ENCODE measurements at regions not wholly inside any gene's neighbourhood (a gene's known extent, or its start where the extent isn't known, plus 50 kb on each side); places are given as distances from the start of the nearest gene placed in this dataset.

DNA sequence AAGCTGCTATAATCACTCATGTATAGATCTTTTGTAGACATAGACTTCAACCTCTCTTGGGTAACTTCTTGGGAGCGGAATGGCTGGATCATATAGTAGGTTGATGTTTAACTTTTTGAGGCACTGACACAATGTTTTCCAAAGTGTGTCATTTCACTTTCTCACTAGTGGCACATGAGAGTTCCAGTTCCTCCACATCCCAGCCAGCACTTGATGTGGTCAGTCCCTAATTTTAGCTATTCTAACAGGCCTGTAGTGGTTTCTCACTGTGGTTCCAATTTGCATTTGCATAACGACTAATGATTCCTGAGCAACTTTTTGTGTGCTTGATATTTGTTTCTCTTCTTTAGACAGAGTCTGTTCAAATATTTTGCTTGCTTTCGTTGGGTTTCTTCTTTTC is 221.3 kb downstream of the DLL1 start:
- TF ChIP-seq, protein P1, sequence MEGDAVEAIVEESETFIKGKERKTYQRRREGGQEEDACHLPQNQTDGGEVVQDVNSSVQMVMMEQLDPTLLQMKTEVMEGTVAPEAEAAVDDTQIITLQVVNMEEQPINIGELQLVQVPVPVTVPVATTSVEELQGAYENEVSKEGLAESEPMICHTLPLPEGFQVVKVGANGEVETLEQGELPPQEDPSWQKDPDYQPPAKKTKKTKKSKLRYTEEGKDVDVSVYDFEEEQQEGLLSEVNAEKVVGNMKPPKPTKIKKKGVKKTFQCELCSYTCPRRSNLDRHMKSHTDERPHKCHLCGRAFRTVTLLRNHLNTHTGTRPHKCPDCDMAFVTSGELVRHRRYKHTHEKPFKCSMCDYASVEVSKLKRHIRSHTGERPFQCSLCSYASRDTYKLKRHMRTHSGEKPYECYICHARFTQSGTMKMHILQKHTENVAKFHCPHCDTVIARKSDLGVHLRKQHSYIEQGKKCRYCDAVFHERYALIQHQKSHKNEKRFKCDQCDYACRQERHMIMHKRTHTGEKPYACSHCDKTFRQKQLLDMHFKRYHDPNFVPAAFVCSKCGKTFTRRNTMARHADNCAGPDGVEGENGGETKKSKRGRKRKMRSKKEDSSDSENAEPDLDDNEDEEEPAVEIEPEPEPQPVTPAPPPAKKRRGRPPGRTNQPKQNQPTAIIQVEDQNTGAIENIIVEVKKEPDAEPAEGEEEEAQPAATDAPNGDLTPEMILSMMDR (IDR thresholded peaks at IDR 0.05): no peak
- TF ChIP-seq ZNF317 (CRISPR knock-in tag; IDR thresholded peaks at IDR 0.05; ENCODE audit: borderline replicate concordance, low read depth) (no peak), ZNF416 (CRISPR knock-in tag; IDR thresholded peaks at IDR 0.05) (no peak), SP1 (CRISPR knock-in tag; conservative IDR thresholded peaks at IDR 0.05) (no peak), GABPB1 (CRISPR knock-in tag; IDR thresholded peaks at IDR 0.05) (no peak)
- TF ChIP-seq, protein P2, sequence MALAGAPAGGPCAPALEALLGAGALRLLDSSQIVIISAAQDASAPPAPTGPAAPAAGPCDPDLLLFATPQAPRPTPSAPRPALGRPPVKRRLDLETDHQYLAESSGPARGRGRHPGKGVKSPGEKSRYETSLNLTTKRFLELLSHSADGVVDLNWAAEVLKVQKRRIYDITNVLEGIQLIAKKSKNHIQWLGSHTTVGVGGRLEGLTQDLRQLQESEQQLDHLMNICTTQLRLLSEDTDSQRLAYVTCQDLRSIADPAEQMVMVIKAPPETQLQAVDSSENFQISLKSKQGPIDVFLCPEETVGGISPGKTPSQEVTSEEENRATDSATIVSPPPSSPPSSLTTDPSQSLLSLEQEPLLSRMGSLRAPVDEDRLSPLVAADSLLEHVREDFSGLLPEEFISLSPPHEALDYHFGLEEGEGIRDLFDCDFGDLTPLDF (CRISPR knock-in tag; IDR thresholded peaks at IDR 0.05): no peak
- TF ChIP-seq, protein P3, sequence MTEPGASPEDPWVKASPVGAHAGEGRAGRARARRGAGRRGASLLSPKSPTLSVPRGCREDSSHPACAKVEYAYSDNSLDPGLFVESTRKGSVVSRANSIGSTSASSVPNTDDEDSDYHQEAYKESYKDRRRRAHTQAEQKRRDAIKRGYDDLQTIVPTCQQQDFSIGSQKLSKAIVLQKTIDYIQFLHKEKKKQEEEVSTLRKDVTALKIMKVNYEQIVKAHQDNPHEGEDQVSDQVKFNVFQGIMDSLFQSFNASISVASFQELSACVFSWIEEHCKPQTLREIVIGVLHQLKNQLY (CRISPR knock-in tag; IDR thresholded peaks at IDR 0.05): no peak
- TF ChIP-seq, protein P4, sequence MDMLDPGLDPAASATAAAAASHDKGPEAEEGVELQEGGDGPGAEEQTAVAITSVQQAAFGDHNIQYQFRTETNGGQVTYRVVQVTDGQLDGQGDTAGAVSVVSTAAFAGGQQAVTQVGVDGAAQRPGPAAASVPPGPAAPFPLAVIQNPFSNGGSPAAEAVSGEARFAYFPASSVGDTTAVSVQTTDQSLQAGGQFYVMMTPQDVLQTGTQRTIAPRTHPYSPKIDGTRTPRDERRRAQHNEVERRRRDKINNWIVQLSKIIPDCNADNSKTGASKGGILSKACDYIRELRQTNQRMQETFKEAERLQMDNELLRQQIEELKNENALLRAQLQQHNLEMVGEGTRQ (CRISPR knock-in tag; IDR thresholded peaks at IDR 0.05): no peak
- TF ChIP-seq, protein P5, sequence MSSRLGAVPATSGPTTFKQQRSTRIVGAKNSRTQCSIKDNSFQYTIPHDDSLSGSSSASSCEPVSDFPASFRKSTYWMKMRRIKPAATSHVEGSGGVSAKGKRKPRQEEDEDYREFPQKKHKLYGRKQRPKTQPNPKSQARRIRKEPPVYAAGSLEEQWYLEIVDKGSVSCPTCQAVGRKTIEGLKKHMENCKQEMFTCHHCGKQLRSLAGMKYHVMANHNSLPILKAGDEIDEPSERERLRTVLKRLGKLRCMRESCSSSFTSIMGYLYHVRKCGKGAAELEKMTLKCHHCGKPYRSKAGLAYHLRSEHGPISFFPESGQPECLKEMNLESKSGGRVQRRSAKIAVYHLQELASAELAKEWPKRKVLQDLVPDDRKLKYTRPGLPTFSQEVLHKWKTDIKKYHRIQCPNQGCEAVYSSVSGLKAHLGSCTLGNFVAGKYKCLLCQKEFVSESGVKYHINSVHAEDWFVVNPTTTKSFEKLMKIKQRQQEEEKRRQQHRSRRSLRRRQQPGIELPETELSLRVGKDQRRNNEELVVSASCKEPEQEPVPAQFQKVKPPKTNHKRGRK (CRISPR knock-in tag; IDR thresholded peaks at IDR 0.05; ENCODE audit: borderline replicate concordance): no peak
- TF ChIP-seq, protein P6, sequence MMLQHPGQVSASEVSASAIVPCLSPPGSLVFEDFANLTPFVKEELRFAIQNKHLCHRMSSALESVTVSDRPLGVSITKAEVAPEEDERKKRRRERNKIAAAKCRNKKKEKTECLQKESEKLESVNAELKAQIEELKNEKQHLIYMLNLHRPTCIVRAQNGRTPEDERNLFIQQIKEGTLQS (CRISPR knock-in tag; conservative IDR thresholded peaks at IDR 0.05): no peak

Data from WTC11 (cell line).